Subcutaneous abdominal adipose tissue (tissue), 5 donors: ENCODE measurements at regions not wholly inside any gene's neighbourhood (a gene's known extent, or its start where the extent isn't known, plus 50 kb on each side); places are given as distances from the start of the nearest gene placed in this dataset.
"Not testable (repeated sequence)": the region's sequence is repeated elsewhere in the genome, so short reads cannot be mapped to it uniquely, and the experiment has no call there.

ENCODE experiments used
- H3K27ac ChIP-seq: one replicate; pipeline ENCODE4 v1.7.0; 2013; ENCODE audit warnings: low read depth, mild to moderate bottlenecking, inconsistent platforms, low read length, moderate library complexity
- H3K27me3 ChIP-seq, 5 donors: one replicate each; pipeline ENCODE4 v1.7.0; 2013; ENCODE audit warnings: low read length in 5 of 5, inconsistent platforms in 1 of 5; ENCODE audit not compliant: control insufficient read depth in 5 of 5, insufficient read depth in 4 of 5
- H3K36me3 ChIP-seq, 5 donors: one replicate each; pipeline ENCODE4 v1.7.0; 2013; ENCODE audit warnings: low read length in 5 of 5; ENCODE audit not compliant: control insufficient read depth in 5 of 5, insufficient read depth in 5 of 5
- H3K4me1 ChIP-seq, 5 donors: one replicate each; pipeline ENCODE4 v1.7.0; 2013; ENCODE audit warnings: low read length in 5 of 5, mild to moderate bottlenecking in 3 of 5, moderate library complexity in 1 of 5; ENCODE audit not compliant: control insufficient read depth in 5 of 5, insufficient read depth in 5 of 5
- H3K4me3 ChIP-seq, 5 donors: one replicate each; pipeline ENCODE4 v1.7.0; 2013; ENCODE audit warnings: low read length in 5 of 5, low read depth in 1 of 5
- H3K9ac ChIP-seq, 5 donors: one replicate each; pipeline ENCODE4 v1.7.0; 2013; ENCODE audit warnings: low read length in 5 of 5, mild to moderate bottlenecking in 4 of 5, moderate library complexity in 3 of 5
- H3K9me3 ChIP-seq, 5 donors: one replicate each; pipeline ENCODE4 v1.7.0; 2013; ENCODE audit warnings: low read length in 5 of 5; ENCODE audit not compliant: control insufficient read depth in 5 of 5
- donor health status: healthy.
- donor health status: healthy.
- donor health status: healthy.
- donor health status: healthy.
- donor health status: healthy.

DNA sequence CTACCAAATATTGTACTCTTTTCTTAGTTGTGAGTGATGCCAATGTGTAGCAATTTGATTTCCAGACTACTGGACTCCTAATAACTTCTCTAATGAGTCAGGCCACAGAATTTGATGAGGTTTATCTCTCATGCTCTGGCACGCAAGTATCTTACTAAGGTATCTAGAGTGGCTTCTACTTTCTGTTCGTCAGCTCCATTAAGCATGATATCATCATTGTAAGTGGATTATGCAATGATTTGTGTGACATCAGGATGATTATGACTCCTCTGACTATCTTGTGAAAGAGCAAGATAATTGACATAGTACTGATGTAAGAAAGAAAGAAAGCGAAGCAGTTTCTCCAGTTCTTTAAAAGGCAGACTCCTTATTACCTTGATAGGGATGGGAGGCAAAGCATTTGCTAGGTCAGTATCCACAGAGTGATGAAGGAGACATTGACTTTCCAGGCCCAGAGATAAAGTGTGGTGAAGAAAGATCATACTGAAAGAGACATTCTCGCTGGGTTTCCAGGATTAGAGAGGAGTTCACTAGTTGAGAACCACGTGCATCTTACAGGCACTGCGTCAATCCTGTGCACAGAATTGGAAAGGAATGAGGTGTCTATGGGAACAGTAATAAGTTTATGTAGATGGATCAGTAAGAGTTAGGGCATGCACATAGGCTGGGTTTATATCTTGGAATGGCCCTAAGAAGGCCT, 161.9 kb upstream of the STK26 start:
- Histone ChIP-seq H3K9ac (no peak overlapping the region), H3K27me3 (peaks cover 0 to 14% (median 7%) of the 10 kb centered on the region in 5 donors), H3K9me3 (peaks cover 0 to 3% (median 0%) of the 10 kb centered on the region in 5 donors), H3K4me3 (no peak overlapping the region), H3K27ac (no peak overlapping the region), H3K4me1 (no peaks in the 10 kb centered on the region), H3K36me3 (no peaks in the 10 kb centered on the region)

DNA sequence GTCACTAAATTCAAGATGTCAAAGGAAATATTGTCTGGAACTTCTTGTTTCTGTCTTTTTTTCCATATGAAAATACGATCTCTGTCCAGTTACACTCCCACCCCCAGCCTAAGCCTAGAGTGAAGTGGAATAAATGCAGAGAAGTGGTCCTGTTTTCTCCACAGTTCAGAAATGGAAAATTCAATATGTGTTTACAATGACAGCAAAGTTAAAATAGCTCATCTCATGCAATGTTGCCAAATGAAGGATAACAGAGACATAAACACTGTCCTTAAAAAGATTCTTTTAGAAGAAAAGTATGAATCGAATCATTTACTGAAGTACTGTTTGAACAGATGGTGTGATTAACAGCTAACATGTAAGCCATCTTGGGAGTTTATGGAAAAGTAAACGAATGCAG, 160.8 kb upstream of the STK26 start:
- no peak overlapping the region for H3K27ac ChIP-seq
- H3K9me3 ChIP-seq, result peaks cover 0 to 3% (median 0%) of the 10 kb centered on the region in 5 donors
- H3K9ac ChIP-seq, result no peak overlapping the region
- no peaks in the 10 kb centered on the region for H3K36me3 ChIP-seq
- H3K4me1 ChIP-seq, result no peaks in the 10 kb centered on the region
- H3K4me3 ChIP-seq, result no peak overlapping the region
- peaks cover 0 to 14% (median 7%) of the 10 kb centered on the region in 5 donors for H3K27me3 ChIP-seq

DNA sequence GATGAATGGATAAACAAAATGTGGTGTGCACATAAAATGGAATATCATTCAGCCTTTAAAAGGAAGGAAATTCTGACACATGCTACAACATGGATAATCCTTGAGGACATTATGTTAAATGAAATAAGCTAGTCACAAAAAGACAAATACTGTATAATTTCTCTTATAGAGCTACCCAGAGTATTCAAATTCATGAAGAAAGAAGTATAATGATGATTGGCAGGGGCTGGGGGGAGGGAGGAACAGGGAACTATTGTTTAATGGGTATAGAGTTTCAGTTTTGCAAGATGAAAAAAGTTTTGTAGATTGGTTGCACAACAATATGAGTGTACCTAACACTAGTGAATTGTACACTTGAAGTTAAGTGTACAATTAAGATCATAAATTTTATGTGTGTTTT, 153.9 kb upstream of the STK26 start:
- Histone ChIP-seq H3K4me1 (no peaks in the 10 kb centered on the region), H3K36me3 (no peaks in the 10 kb centered on the region), H3K27me3 (peaks cover 0 to 3% (median 0%) of the 10 kb centered on the region in 5 donors), H3K4me3 (no peak overlapping the region), H3K27ac (no peak overlapping the region), H3K9ac (no peak overlapping the region), H3K9me3 (peaks cover 0 to 5% (median 0%) of the 10 kb centered on the region in 5 donors)

DNA sequence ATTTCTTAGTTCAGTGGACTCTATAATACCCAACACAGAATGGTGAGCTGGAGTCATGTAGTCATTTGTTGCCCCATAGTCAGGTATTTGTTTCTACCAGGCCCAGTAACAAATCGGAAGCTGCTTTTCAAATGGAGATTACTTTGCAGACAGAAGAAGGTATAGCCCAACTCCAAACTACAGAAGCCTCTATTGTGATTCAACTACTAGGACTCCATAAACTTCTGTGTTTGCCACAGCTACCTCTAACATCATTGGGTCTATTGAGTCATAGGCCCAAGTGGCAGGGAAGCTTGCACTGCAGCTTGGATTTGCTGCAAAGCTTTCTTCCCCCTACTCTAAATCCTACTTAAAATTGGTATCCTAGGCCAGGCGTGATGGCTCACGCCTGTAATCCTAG, 148.8 kb upstream of the STK26 start:
- Histone ChIP-seq H3K9ac (no peak overlapping the region), H3K9me3 (no peaks in the 10 kb centered on the region), H3K36me3 (no peaks in the 10 kb centered on the region), H3K4me1 (no peaks in the 10 kb centered on the region), H3K27me3 (peaks cover 0 to 9% (median 3%) of the 10 kb centered on the region in 5 donors), H3K4me3 (no peak overlapping the region), H3K27ac (no peak overlapping the region)

DNA sequence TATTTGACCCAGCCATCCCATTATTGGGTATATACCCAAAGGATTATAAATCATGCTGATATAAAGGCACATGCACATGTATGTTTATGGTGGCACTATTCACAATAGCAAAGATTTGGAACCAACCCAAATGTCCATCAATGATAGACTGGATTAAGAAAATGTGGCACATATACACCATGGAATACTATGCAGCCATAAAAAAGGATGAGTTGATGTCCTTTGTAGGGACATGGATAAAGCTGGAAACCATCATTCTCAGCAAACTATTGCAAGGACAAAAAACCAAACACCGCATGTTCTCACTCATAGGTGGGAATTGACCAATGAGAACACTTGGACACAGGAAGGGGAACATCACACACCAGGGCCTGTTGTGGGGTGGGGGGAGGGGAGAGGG, 147.3 kb upstream of the STK26 start:
- not testable (repeated sequence) for H3K4me1 ChIP-seq, H3K9ac ChIP-seq, H3K27ac ChIP-seq, H3K9me3 ChIP-seq, H3K4me3 ChIP-seq, H3K36me3 ChIP-seq
- H3K27me3 ChIP-seq, result peaks cover 0 to 14% (median 7%) of the 10 kb centered on the region in 5 donors

DNA sequence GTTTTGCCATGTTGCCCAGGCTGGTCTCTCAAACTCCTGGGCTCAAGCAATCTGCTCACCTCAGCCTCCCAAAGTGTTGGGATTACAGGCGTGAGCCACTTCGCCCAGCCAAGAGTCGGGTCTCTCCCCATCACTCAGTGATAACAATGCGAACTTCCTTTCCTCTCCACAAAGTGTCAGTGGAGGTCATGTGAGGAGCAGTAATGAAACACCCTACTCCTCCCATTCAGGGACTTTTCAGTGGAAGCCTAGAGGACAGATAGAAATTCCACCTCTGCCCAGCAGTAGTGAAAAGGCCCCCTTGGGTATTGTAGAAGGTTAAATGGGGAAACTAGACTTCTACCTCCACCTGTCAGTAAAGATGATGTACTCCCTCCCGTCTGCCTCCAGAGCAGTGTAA, 141.9 kb upstream of the STK26 start:
- H3K36me3 ChIP-seq, result no peaks in the 10 kb centered on the region
- H3K9ac ChIP-seq, result no peak overlapping the region
- H3K27ac ChIP-seq, result no peak overlapping the region
- no peaks in the 10 kb centered on the region for H3K4me1 ChIP-seq
- peaks cover 0 to 6% (median 3%) of the 10 kb centered on the region in 5 donors for H3K9me3 ChIP-seq
- no peak overlapping the region for H3K4me3 ChIP-seq
- peaks cover 0 to 15% (median 7%) of the 10 kb centered on the region in 5 donors for H3K27me3 ChIP-seq

DNA sequence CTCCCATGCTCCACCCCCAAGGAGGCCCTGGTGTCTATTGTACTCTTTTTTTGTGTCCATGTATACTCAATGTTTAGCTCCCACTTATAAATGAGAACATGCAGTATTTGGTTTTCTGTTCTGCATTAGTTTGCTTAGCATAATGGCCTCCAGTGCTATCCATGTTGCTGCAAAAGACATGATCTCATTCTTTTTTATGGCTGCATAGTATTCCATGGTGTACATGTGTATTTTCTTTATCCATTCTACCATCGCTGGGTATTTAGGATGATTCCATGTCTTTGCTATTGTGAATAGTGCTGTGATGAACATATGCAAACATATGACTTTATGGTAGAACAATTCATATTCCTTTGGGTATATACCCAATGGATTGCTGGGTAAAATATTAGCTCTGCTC, 138.1 kb upstream of the STK26 start:
- H3K4me3 ChIP-seq, H3K27ac ChIP-seq, H3K27me3 ChIP-seq, H3K4me1 ChIP-seq, H3K9ac ChIP-seq, H3K36me3 ChIP-seq, H3K9me3 ChIP-seq: not testable (repeated sequence)

DNA sequence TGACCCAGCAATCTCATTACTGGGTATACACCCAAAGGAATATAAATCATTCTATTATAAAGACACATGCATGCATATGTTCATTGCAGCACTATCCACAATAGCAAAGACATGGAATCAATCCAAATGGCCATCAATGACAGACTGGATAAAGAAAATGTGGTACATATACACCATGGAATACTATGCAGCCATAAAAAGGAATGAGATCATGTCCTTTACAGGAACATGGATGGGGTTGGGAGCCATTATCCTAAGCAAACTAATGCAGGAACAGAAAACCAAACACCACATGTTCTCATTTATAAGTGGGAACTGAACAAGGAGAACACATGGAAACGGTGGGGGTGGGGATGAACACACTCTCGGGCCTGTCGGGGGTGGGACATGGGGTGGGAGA, 129.2 kb upstream of the STK26 start:
- H3K9ac ChIP-seq, H3K27ac ChIP-seq, H3K4me3 ChIP-seq, H3K9me3 ChIP-seq, H3K4me1 ChIP-seq, H3K36me3 ChIP-seq: not testable (repeated sequence)
- H3K27me3 ChIP-seq, result peaks cover 0 to 24% (median 8%) of the 10 kb centered on the region in 5 donors

DNA sequence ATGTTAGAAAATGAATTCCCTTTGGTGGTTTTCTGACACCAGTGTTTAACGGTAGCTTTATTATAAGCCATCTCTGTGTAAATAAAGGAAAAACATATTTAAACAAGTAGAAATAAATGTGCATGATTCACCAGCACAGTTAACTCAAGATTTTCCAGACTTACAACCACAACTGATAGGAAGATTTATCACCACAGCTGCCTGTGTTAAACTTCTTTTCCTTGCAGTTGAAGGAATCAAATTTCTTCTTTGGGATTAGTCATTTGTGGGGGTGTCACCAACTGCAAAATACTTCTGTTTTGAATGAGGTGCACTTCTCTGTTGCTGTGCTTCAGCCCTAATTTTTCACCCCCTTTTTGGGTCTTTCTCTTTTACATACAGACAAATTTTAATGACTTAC, 128.1 kb upstream of the STK26 start:
- no peak overlapping the region for H3K27ac ChIP-seq
- no peaks in the 10 kb centered on the region for H3K4me1 ChIP-seq
- no peaks in the 10 kb centered on the region for H3K9me3 ChIP-seq
- no peaks in the 10 kb centered on the region for H3K36me3 ChIP-seq
- H3K27me3 ChIP-seq, result peaks cover 0 to 25% (median 8%) of the 10 kb centered on the region in 5 donors
- H3K4me3 ChIP-seq, result no peak overlapping the region
- H3K9ac ChIP-seq, result no peak overlapping the region

DNA sequence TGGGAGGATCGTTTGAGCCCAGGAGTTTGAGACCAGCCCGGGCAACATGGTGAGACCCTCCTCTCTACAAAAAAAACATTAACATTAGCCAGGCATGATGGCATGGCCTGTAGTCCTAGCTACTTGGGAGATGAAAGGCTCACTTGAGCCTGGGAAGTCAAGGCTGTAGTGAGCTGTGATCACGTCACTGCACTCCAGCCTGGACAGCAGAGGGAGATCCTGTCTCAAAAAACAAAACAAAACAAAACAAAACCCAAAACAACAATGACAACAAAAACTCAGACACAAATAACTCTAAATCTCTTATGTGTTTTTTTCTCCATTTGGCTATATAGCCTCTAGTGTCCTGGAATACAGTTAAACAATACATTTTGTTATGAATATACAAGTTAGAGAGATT, 127.3 kb upstream of the STK26 start:
- no peaks in the 10 kb centered on the region for H3K36me3 ChIP-seq
- no peak overlapping the region for H3K9ac ChIP-seq
- no peak overlapping the region for H3K27ac ChIP-seq
- H3K27me3 ChIP-seq, result peaks cover 6 to 26% (median 8%) of the 10 kb centered on the region in 5 donors
- no peak overlapping the region for H3K4me3 ChIP-seq
- H3K9me3 ChIP-seq, result no peaks in the 10 kb centered on the region
- no peaks in the 10 kb centered on the region for H3K4me1 ChIP-seq
